ENCODE measurements at regions not wholly inside any gene's neighbourhood (a gene's known extent, or its start where the extent isn't known, plus 50 kb on each side); places are given as distances from the start of the nearest gene placed in this dataset.

GRCh38 chr1:234662148-234662547 lies 52.2 kb upstream of the IRF2BP2 start:
- TF ChIP-seq CEBPB (IDR thresholded peaks at IDR 0.05) = no peak
- TF ChIP-seq, protein P1, sequence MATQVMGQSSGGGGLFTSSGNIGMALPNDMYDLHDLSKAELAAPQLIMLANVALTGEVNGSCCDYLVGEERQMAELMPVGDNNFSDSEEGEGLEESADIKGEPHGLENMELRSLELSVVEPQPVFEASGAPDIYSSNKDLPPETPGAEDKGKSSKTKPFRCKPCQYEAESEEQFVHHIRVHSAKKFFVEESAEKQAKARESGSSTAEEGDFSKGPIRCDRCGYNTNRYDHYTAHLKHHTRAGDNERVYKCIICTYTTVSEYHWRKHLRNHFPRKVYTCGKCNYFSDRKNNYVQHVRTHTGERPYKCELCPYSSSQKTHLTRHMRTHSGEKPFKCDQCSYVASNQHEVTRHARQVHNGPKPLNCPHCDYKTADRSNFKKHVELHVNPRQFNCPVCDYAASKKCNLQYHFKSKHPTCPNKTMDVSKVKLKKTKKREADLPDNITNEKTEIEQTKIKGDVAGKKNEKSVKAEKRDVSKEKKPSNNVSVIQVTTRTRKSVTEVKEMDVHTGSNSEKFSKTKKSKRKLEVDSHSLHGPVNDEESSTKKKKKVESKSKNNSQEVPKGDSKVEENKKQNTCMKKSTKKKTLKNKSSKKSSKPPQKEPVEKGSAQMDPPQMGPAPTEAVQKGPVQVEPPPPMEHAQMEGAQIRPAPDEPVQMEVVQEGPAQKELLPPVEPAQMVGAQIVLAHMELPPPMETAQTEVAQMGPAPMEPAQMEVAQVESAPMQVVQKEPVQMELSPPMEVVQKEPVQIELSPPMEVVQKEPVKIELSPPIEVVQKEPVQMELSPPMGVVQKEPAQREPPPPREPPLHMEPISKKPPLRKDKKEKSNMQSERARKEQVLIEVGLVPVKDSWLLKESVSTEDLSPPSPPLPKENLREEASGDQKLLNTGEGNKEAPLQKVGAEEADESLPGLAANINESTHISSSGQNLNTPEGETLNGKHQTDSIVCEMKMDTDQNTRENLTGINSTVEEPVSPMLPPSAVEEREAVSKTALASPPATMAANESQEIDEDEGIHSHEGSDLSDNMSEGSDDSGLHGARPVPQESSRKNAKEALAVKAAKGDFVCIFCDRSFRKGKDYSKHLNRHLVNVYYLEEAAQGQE (IDR thresholded peaks at IDR 0.05; ENCODE audit: low read depth) = no peak
- no peak for TF ChIP-seq ZBTB7A (IDR thresholded peaks at IDR 0.05; ENCODE audit: low read depth)
- TF ChIP-seq TCF12 (IDR thresholded peaks at IDR 0.05; ENCODE audit: low read depth) = no peak
- TF ChIP-seq YY1 (IDR thresholded peaks at IDR 0.05; ENCODE audit: low read depth) = no peak
- no peak for TF ChIP-seq RAD21 (IDR thresholded peaks at IDR 0.05; ENCODE audit: low read depth)
- no peak for TF ChIP-seq EGR1 (IDR thresholded peaks at IDR 0.05)
- TF ChIP-seq, protein P2, sequence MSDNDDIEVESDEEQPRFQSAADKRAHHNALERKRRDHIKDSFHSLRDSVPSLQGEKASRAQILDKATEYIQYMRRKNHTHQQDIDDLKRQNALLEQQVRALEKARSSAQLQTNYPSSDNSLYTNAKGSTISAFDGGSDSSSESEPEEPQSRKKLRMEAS (IDR thresholded peaks at IDR 0.05) = no peak
- TF ChIP-seq USF1 (IDR thresholded peaks at IDR 0.05) = no peak
- no peak for TF ChIP-seq FOXM1 (IDR thresholded peaks at IDR 0.05; ENCODE audit: borderline replicate concordance, low read depth)
- no peak for TF ChIP-seq CREB1 (IDR thresholded peaks at IDR 0.05; ENCODE audit: low read depth)

- TF ChIP-seq NFIC (IDR thresholded peaks at IDR 0.05) (no peak), EGR1 (IDR thresholded peaks at IDR 0.05) (no peak), FOXM1 (IDR thresholded peaks at IDR 0.05; ENCODE audit: borderline replicate concordance, low read depth) (no peak), CEBPB (IDR thresholded peaks at IDR 0.05) (no peak), YY1 (IDR thresholded peaks at IDR 0.05; ENCODE audit: low read depth) (no peak), TAF1 (IDR thresholded peaks at IDR 0.05; ENCODE audit: low read depth) (no peak), USF1 (IDR thresholded peaks at IDR 0.05) (no peak), EP300 (IDR thresholded peaks at IDR 0.05; ENCODE audit: borderline replicate concordance) (no peak), TEAD4 (IDR thresholded peaks at IDR 0.05) (no peak), TCF12 (IDR thresholded peaks at IDR 0.05; ENCODE audit: low read depth) (no peak), ZBTB7A (IDR thresholded peaks at IDR 0.05; ENCODE audit: low read depth) (no peak), RAD21 (IDR thresholded peaks at IDR 0.05; ENCODE audit: low read depth) (no peak), CREB1 (IDR thresholded peaks at IDR 0.05; ENCODE audit: low read depth) (no peak)
- TF ChIP-seq, protein P1 (IDR thresholded peaks at IDR 0.05; ENCODE audit: low read depth) = no peak
- TF ChIP-seq, protein P2 (IDR thresholded peaks at IDR 0.05) = no peak
Measured at GRCh38 chr1:234661317-234661928, 51.4 kb upstream of the IRF2BP2 start.

GRCh38 chr1:234660536-234661316 lies 50.7 kb upstream of the IRF2BP2 start:
- TF ChIP-seq RAD21 (IDR thresholded peaks at IDR 0.05; ENCODE audit: low read depth) = no peak
- TF ChIP-seq TAF1 (IDR thresholded peaks at IDR 0.05; ENCODE audit: low read depth) = no peak
- TF ChIP-seq CEBPB (IDR thresholded peaks at IDR 0.05) = no peak
- TF ChIP-seq EP300 (IDR thresholded peaks at IDR 0.05; ENCODE audit: borderline replicate concordance) = no peak
- TF ChIP-seq, protein P2 (IDR thresholded peaks at IDR 0.05) = no peak
- TF ChIP-seq, protein P1 (IDR thresholded peaks at IDR 0.05; ENCODE audit: low read depth) = no peak
- TF ChIP-seq USF1 (IDR thresholded peaks at IDR 0.05) = no peak
- no peak for TF ChIP-seq TCF12 (IDR thresholded peaks at IDR 0.05; ENCODE audit: low read depth)
- no peak for TF ChIP-seq YY1 (IDR thresholded peaks at IDR 0.05; ENCODE audit: low read depth)
- no peak for TF ChIP-seq FOXM1 (IDR thresholded peaks at IDR 0.05; ENCODE audit: borderline replicate concordance, low read depth)
- TF ChIP-seq NFIC (IDR thresholded peaks at IDR 0.05) = no peak
- no peak for TF ChIP-seq ZBTB7A (IDR thresholded peaks at IDR 0.05; ENCODE audit: low read depth)
